GF-D8 (cell line): ENCODE measurements at regions not wholly inside any gene's neighbourhood (a gene's known extent, or its start where the extent isn't known, plus 50 kb on each side); places are given as distances from the start of the nearest gene placed in this dataset.

Source experiments
- DNase-seq: peaks from one replicate; lab custom pipeline; 2025; lab: John Stamatoyannopoulos, UW

- no peak for DNase-seq
Measured at GRCh38 chr12:19951664-19952063, 416.7 kb upstream of the PDE3A start.

GRCh38 chr12:19953734-19954133 is 414.6 kb upstream of the PDE3A start:
- no peak for DNase-seq

GRCh38 chr12:19954163-19954562 is 414.2 kb upstream of the PDE3A start:
- DNase-seq = no peak

GRCh38 chr12:19957308-19958125 is 410.8 kb upstream of the PDE3A start:
- no peak for DNase-seq

- DNase-seq = no peak
Measured at GRCh38 chr12:19958389-19958788, 409.9 kb upstream of the PDE3A start.

- no peak for DNase-seq
Measured at GRCh38 chr12:19959353-19959752, 409.0 kb upstream of the PDE3A start.

GRCh38 chr12:19960527-19960926 is 407.8 kb upstream of the PDE3A start:
- no peak for DNase-seq

GRCh38 chr12:19962192-19962591 is 406.1 kb upstream of the PDE3A start:
- DNase-seq = no peak

GRCh38 chr12:19963972-19964371 is 404.4 kb upstream of the PDE3A start:
- no peak for DNase-seq

GRCh38 chr12:19964549-19964948 is 403.8 kb upstream of the PDE3A start:
- no peak for DNase-seq

- no peak for DNase-seq
Measured at GRCh38 chr12:19965196-19966038, 402.9 kb upstream of the PDE3A start.

GRCh38 chr12:19967001-19967400 is 401.3 kb upstream of the PDE3A start:
- DNase-seq = no peak

- DNase-seq = no peak
Measured at GRCh38 chr12:19967431-19967830, 400.9 kb upstream of the PDE3A start.

GRCh38 chr12:19970116-19970515 is 398.2 kb upstream of the PDE3A start:
- DNase-seq = no peak

- DNase-seq = no peak
Measured at GRCh38 chr12:19970821-19971220, 397.5 kb upstream of the PDE3A start.

GRCh38 chr12:19971361-19972280 is 396.7 kb upstream of the PDE3A start:
- no peak for DNase-seq

GRCh38 chr12:19972325-19973288 is 395.7 kb upstream of the PDE3A start:
- DNase-seq = no peak

- no peak for DNase-seq
Measured at GRCh38 chr12:19978193-19978592, 390.1 kb upstream of the PDE3A start.

GRCh38 chr12:19979584-19979983 is 388.8 kb upstream of the PDE3A start:
- no peak for DNase-seq

- DNase-seq = no peak
Measured at GRCh38 chr12:19981944-19982343, 386.4 kb upstream of the PDE3A start.

- no peak for DNase-seq
Measured at GRCh38 chr12:19988001-19988400, 380.3 kb upstream of the PDE3A start.
